ENCODE measurements at regions not wholly inside any gene's neighbourhood (a gene's known extent, or its start where the extent isn't known, plus 50 kb on each side); places are given as distances from the start of the nearest gene placed in this dataset.

- TF ChIP-seq, protein P1, sequence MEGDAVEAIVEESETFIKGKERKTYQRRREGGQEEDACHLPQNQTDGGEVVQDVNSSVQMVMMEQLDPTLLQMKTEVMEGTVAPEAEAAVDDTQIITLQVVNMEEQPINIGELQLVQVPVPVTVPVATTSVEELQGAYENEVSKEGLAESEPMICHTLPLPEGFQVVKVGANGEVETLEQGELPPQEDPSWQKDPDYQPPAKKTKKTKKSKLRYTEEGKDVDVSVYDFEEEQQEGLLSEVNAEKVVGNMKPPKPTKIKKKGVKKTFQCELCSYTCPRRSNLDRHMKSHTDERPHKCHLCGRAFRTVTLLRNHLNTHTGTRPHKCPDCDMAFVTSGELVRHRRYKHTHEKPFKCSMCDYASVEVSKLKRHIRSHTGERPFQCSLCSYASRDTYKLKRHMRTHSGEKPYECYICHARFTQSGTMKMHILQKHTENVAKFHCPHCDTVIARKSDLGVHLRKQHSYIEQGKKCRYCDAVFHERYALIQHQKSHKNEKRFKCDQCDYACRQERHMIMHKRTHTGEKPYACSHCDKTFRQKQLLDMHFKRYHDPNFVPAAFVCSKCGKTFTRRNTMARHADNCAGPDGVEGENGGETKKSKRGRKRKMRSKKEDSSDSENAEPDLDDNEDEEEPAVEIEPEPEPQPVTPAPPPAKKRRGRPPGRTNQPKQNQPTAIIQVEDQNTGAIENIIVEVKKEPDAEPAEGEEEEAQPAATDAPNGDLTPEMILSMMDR (IDR thresholded peaks at IDR 0.05 in 2 of 3, conservative IDR thresholded peaks at IDR 0.05 in 1 of 3; ENCODE audit: insufficient read depth in 2 of 3, low read depth in 1 of 3, low read length in 3 of 3): no peak
- TF ChIP-seq ZNF217 (CRISPR knock-in tag; IDR thresholded peaks at IDR 0.05): no peak
These were observed 142.2 kb upstream of the KCNIP4 start for GRCh38 chr4:22090661-22091351.

All from K562 (cell line).